Fibroblast of skin of back (primary cell): ENCODE measurements at regions not wholly inside any gene's neighbourhood (a gene's known extent, or its start where the extent isn't known, plus 50 kb on each side); places are given as distances from the start of the nearest gene placed in this dataset.
"Not testable (repeated sequence)": the region's sequence is repeated elsewhere in the genome, so short reads cannot be mapped to it uniquely, and the experiment has no call there.

Experiments
- DNase-seq: peaks from one replicate; pipeline ENCODE4 v3.0.0-alpha.2; 2013

DNA sequence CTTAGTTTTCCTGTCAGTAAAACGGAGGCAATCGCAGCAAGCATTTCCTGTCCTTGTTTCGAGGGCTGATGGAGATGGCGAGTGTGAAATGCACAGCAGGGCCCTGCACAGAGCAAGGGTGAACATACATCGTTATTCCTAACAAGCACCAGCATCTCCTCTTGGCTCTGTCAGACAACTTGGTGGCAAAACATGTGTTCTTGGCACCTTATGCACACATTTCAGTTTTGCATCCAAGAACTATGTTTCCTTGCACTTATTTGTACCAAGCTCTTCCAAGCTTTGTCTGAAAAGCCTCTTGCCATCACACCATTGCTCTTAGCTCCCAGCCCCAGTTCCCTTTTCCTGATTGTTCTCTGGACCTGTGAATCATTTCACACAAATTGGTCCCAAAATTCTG is 132.9 kb upstream of the GRB10 start:
- no peak for DNase-seq

DNA sequence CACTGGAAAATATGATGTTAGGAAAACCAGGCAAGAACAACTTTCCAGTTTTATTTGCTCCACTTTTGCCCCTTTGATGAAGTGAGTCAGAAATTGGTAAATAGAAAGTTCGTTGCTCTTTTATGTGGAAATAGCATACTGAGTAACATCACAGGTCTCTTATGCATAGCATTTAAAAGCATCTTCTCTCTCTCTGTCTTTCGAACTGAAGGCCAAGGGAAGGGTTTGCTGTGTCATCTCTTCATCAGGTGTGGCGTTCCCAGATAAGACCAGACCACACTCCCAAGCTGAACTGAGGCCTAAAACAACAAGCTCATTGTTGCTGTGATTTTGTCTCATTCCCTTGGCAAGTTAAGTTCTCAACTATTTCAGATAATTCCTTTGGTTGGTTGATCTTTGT is 131.8 kb upstream of the GRB10 start:
- DNase-seq, result no peak

DNA sequence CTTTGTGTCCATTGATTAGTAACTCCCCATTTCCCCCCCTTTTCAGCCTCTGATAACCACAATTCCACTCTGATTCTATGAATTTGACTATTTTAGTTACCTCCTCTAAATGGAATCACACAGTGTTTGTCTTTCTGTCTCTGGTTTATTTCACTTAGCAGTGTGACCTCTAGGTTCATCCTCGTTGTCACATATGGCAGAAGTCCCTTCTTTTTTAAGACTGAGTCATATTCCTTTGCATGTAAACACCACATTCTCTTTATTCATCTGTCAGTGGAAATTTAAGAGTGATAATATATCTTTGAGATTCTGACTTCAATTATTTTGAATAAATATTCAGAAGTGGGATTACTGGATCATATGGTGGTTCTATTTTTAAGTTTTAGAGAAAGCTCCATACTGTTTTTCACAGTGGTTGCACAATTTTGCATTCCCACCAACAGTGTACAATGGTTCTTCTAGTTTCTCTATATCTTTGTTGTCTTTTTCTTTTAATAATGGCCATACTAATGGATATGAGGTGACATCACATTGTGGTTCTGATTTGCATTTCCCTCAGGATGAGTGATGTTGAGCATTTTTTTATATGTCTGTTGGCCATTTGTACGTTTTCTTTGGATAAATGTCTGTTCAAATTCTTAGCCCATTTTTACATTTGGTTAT is 126.1 kb upstream of the GRB10 start:
- peak; percentile 5 for DNase-seq

DNA sequence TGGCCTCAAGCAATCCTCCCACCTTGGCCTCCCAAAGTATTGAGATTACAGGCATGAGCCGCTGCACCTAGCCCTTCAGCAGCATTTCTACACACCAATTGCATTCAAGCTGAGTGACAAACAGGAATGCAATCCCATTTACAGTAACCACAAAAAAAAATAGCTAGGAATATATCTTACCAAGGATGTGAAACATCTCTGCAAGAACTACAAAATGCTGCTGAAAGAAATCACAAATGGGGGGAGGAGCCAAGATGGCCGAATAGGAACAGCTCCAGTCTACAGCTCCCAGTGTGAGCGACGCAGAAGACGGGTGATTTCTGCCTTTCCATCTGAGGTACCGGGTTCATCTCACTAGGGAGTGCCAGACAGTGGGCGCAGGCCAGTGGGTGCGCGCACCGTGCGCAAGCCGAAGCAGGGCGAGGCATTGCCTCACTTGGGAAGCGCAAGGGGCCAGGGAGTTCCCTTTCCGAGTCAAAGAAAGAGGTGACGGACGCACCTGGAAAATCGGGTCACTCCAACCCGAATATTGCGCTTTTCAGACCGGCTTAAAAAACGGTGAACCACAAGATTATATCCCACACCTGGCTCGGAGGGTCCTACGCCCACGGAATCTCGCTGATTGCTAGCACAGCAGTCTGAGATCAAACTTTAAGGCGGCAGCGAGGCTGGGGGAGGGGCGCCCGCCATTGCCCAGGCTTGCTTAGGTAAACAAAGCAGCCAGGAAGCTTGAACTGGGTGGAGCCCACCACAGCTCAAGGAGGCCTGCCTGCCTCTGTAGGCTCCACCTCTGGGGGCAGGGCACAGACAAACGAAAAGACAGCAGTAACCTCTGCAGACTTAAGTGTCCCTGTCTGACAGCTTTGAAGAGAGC is 116.1 kb upstream of the GRB10 start:
- DNase-seq, result peak; percentile 40

DNA sequence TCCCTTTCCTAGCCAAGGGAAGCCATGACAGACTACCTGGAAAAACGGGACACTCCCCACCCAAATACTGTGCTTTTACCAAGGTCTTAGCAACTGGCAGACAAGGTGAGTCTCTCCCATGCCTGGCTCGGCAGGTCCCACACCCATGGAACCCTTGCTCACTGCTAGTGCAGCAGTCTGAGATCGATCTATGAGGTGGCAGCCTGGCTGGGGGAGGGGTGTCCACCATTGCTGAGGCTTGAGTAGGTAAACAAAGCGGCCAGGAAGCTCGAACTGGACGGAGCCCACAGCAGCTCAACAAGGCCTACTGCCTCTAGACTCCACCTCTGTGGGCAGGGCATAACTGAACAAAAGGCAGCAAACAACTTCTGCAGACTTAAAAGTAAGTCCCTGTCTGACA is 104.4 kb upstream of the GRB10 start:
- DNase-seq, result not testable (repeated sequence)

DNA sequence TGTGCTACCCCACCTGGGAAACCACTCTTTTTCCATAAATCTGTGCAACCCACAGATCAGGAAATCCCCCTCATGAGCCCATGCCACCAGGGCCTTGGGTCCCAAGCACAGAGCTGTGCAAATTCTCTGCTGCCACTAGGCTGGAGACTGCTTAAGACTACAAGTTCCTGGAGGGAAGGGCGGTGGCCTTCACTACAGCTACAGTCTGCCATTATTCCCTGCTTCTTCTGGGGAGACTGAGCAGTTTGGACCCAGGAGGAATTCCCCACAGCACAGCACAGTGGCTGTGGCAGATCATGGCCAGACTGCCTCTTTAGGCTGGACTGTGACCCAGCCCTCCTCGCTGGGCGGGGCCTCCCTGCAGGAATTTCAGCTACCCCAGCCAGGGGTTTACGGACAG is 89.7 kb upstream of the GRB10 start:
- no peak for DNase-seq

DNA sequence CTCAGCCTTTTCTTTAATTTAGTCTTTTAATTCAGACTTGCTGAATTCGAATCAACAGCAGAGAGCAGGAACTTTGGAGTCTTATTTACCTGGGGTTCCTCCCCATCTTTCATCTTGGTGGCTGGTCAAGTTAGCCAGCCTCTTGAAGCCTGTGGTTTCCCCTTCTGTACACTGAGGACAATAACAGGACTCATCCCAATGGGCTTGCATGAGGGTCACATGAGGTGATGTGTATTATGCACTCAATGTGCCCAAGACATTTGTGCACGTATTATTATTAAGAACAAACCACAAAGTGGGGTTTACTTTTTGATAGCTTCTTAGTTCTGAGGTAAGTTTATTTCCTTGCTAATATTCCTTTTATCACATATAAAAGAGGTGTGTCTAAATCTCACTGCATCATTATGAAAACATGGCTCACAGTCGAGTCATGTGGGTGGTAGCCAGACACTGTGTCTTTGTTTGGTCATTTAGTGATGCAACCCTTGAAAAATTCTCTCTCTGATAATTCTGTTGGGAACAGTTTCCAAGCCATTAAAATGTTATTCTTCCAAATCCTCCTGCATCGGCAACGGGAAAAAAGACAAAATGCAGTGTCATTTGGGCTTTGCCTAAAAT is 86.5 kb upstream of the GRB10 start:
- peak; percentile 96 for DNase-seq

DNA sequence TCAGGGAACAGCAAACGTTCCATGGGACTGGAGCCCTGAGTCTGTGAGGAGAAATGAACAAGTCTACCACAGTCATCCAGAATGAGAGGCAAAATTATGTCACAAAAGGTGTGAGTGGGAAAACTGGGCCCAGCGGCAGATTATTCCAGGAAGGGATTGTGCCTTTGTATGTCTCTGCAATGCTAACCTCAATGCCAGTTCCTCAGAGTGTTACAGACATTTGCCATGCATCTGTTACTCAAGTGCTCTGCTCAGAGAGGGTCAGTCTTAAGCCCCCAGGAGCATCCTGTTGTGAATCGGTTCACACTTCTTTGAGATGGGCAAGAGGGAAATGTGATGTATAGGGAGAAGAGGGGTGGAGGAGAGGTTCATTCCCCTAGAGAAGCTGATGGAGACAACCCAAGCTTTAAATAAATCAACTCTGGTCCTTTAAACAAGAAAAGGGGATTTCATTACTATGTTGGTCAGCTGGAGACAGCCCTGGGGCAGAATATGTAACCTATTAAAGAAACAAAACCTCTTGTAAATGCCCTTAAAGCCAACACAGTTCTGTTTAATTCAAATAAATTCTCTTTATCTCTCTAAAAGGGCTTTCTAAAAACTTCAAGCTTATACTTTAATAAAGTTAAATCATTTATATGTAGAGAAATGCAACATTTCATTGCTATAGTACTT is 85.9 kb upstream of the GRB10 start:
- peak; percentile 19 for DNase-seq

DNA sequence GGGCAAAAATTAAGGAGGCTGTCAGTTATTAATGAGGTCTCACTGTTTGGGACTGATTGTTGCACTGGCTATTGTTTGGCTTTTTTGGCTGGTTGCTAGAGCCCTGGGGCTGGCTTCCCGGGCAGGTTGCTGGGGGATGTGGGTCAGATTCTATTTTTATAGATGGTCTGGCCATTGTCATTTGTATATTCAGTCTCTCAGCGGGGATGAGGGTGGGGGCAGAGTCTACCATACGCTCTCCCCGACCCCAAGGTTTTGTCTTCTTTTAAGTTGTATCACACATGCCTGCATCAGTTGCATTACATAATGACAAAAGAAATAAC is 84.3 kb upstream of the GRB10 start:
- DNase-seq, result no peak

DNA sequence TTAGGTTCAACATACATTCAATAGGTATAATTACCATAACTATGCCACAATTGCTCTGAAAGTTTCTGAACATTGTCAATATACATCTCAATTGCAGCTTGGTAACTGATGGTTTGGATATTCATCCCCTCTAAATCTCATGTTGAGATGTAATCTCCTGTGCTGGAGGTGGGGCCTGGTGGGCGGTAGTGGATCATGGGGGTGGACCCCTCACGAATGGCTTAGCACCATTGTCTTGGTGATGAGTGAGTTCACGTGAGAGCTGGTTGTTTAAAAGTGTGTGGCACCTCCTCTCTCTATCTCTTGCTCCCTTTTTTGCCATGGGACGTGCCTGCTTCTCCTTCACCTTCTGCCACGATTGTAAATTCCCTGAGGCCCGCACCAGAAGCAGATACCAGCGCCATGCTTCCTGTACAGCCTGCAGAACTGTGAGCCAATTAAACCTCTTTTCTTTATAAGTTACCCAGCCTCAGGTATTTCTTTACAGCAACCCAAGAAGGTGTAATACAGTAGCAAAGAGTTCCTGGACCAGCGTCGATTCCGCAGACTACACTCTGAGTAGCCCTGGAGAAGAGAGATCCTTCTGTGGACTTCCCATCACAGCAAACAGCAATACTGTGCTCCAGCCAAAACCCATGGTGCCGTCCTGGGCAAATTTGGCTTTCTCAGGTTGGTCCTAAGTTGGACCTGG is 83.8 kb upstream of the GRB10 start:
- no peak for DNase-seq

DNA sequence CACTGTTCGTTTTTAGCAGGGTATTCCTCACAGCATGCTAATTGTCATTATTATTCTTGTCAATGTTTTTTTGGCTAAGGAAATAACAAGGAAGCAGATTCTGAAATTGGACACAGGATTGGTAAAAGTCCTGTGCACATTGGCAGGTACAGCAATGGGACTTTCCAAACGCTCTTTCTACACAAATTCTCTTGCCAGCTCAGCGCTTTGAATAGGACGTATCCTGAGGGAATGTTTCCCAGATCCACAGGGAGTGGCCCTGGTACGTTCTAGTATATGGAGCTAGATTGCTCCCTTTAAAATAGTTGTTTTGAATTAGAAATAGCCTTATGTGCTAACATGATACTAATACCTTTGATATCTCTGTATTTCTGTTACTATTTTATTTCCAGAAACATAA is 82.8 kb upstream of the GRB10 start:
- no peak for DNase-seq

DNA sequence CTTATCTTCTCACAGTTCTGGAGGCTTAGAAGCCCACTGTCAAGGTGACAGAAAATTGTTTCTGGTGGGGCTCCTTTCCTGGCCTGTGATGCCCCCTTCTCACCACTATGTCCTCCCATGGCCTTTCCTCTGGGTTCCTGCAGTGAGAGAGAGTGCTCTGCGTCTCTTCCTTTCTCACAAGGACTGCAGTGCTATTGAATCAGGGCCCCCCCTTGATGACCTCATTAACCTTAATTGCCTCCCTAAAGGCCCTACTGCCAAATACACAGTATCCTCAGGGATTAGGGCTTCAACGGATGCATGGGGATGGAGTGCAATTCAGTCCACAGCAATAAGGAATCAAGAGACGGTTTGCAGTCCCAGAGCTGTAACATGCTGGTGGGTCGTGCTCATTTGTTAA is 82.0 kb upstream of the GRB10 start:
- DNase-seq, result no peak

DNA sequence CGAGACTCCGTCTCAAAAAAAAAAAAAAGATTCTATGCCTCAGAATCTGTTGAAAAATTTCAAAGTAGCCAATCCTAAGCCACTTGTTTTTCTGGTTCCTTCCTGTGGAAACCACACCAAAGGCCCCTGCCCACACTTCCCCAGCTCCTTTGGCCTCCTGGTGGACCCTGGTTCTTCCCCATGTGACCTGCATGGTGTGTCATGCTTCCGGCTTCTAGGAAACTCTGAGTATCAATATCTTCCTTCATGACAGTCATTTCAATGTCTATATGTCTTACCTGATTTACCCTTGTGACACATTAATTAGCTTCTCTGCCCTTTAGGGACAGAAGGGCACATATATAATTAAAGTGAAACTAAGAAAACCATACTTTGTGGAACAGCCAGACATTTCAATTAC is 80.4 kb upstream of the GRB10 start:
- DNase-seq, result no peak

DNA sequence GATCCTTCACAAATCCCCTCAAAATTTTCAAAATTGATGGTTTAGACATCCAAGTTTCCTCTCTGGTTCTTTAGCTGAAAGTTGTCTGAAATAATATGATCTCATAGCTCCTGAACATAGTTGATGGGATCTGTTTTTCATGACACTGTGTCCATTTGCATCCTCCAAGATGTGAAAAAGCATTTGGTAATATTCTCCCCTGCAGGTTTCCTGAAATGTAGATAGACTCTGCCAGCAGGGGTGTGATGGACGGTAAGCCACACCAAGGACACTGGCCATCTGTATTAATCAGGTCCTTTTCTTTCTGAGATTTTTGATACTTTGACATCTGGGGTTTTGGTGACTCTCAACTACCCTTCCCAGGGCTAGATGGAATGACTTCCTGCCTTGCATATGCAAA is 79.6 kb upstream of the GRB10 start:
- DNase-seq, result no peak

DNA sequence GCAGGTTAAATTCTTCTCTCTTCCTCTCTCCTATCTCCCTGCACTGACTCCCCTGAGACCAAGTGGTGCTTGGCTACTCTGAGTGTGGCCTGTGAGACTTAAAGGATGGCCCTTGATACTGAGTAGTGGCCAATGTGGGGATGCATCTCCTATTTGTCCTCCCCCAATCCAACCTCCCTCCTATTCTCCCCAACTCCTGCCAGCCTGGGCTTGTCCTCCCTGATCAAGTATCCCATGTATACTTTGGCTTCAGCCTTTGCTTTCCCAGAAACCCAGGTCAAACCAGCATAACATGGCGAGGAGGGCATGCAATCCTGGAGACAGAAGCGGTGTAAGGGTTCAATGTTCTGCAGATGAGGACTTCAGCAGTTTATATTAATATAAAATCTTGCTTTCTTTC is 77.9 kb upstream of the GRB10 start:
- no peak for DNase-seq

DNA sequence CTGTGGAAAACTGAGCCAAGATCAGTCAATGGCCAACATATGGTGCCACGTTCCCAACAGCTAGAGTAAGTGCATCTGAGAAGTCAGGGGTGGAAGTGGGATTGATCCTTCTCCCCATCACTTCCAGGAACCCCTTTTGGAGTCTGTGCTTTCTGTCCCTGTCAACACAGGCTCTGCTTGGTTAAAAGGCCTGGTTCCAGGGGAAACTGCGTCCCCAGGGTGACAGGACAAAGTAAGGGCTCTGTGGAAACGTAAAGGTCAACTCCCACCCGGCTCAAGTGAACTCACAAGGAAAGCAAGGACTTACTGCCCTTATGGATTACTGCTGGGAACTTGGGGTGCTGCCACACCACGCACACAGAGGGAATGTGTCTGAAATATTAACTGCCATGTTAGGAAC is 77.5 kb upstream of the GRB10 start:
- DNase-seq, result no peak

DNA sequence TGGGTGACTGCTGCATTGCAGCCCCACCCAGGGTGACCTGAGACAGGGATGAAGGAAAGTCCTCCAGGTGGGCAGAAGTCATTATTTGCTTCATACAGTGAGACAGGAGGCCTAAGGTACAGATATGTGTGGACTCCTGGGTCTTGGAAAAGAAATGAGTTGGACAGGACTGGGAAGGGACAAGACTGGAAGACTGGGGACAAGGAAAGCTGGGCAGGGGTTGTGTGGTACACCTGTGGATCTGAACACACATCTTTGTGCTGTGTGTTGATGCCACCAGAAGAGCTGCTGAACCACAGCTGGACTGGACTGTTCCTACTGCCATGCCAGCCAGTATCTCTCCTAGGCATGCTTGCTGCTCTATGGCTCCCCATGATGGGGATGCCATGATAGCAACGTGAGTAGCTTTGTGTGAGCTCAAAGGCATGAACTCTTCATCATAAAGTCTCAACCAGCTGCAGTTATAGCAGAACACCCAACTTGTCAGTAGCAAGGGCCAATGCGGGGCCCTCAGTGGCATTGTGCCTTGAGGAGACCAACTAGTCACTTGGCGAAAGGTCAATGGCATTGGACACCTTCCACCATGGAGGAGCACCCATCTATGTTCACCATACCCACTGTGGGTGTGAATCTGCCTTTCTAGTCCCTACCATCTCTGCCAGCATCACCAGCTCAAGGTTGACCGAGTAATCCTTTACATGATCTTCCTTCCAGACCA is 76.0 kb upstream of the GRB10 start:
- no peak for DNase-seq

DNA sequence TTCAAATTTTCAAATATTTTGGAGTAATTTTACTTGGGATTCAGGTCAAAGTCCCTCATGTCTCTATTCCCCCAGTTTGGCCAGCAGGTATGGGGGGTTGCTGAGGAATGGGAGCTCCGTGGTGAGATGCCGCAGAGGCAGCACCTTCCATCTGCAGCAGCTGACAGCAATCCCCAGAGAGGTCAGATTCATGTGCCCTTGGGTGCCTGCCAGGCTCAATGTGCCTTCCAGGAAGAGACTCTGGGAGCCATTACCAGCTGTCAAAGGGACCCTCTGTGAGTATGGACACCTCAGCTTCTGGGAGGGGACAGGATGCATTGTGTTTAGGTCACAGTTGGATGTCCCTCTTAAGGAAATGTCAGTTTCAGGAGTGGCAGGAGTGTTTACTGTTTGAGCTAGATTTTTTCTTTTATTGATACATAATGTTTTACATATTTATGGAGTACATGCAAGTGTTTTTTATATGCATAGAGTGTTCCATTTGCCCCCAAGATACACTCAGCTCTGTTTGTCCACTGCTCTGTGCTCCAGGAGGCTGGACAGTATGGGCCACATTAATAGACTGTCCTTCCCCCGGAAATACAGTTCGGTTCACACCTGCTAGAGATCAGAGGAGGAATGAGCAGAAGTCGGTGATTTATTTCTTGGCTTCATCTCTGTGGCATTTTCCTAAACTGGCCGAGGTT is 75.3 kb upstream of the GRB10 start:
- no peak for DNase-seq

DNA sequence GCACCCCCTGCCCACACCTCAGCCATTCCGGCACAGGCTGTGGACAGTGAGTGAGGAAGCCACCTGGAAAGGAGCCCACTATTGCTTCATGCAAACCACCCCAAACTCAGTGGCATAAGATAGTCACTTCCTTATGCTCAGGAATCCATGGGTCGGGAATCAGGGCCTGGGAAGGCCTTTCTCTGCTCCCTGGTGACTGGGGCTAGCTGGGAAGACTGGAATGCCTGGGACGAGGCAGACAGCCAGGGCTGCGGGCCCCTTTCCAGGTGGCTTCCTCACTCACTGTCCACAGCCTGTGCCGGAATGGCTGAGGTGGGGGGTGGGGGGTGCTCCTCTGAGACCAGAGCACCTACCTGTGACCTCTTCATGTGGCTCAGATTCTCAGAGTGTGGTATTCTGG is 74.1 kb upstream of the GRB10 start:
- peak; percentile 31 for DNase-seq

DNA sequence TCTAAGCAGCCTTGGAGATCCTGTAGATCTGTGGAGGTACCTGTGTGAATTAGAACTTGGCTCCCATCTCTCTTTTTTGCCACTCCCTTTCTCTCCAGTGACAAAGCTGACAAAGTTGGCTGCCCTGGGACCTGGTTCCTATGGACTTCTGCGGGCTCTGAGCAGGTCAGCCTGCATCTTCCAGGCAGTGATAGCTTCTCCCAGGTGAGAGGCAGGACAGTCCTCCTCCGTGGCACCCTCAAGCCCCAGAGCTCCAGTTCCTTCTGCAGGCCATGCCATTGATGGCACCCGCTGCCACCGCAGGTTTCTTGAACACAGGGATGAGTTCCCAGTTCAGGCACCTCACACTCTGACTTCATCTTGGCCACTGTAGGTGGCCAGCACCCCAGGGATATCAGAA is 73.5 kb upstream of the GRB10 start:
- DNase-seq, result no peak

DNA sequence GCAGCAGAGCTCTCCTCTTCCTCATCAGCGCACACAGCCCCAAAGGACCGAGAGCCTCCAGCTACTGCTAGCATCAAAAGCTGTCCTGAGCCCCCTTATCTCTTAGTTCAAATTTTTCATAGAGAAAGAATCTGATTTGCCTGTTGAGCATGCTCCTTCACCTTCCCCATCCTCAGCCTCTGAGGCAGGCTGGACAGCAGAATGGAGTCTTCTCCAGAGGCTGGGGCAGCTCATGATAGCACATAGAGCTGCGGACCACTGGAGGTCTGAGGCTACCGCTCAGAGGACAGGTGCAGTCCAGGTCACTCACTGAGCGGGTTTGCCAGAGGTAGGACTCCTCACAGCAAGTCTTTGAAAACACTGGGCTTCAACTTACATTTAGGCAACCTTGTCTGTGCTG is 72.8 kb upstream of the GRB10 start:
- no peak for DNase-seq

DNA sequence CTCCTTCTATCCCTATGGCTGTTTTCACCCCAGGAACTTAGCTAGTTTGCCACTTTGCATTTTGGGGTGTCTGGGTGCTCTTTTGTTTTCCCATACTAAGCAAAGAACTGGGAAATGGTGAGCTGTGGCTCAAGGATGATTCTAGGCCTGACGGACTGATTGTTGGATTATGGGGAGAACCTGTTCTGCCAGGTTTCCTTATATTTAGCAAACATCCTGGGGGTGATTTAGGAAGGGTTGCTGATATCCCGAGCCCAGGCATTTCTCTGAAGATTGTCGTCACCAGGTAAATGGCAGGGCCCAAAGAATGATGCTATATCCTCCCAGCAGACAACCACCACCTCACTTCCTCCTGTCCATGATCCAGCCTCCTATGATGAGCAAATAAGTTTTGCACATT is 72.1 kb upstream of the GRB10 start:
- DNase-seq, result no peak
